SK-N-SH (cell line): ENCODE measurements at regions not wholly inside any gene's neighbourhood (a gene's known extent, or its start where the extent isn't known, plus 50 kb on each side); places are given as distances from the start of the nearest gene placed in this dataset.
"Not testable (repeated sequence)": the region's sequence is repeated elsewhere in the genome, so short reads cannot be mapped to it uniquely, and the experiment has no call there.

Source experiments
- CTCF ChIP-seq: fragments of 200-600 bp; sonication (generic); IDR thresholded peaks from 2 replicates; pipeline ENCODE4 v1.6.1; 2017; ENCODE audit warnings: antibody characterized with exemption, mild to moderate bottlenecking, moderate library complexity
- FOXJ3 ChIP-seq: sonication (generic); formaldehyde crosslinking; IDR thresholded peaks from 2 replicates; pipeline ENCODE4 v1.5.1; 2020; ENCODE audit warnings: mild to moderate bottlenecking, missing genetic modification reagents
- NFIC ChIP-seq: IDR thresholded peaks from 2 replicates; pipeline ENCODE4 v1.4.0; 2012; ENCODE audit warnings: borderline replicate concordance
- PBX3 ChIP-seq: IDR thresholded peaks from 2 replicates; pipeline ENCODE4; 2012
- POLR2AphosphoS5 ChIP-seq: IDR thresholded peaks from 2 replicates; pipeline ENCODE4 v1.6.1; 2012; ENCODE audit warnings: low read depth, low read length
- RFX5 ChIP-seq: IDR thresholded peaks from 2 replicates; pipeline ENCODE4 v1.6.1; 2012; ENCODE audit warnings: mild to moderate bottlenecking, improper control_type of control experiment, low read length
- SIN3A ChIP-seq: IDR thresholded peaks from 2 replicates; pipeline ENCODE4 v1.6.1; 2012; ENCODE audit warnings: low read depth, mild to moderate bottlenecking, low read length, moderate library complexity, borderline replicate concordance
- SMC3 ChIP-seq: IDR thresholded peaks from 2 replicates; pipeline ENCODE4 v1.6.1; 2012; ENCODE audit warnings: low read depth, low read length, improper control_type of control experiment
- TAF1 ChIP-seq: IDR thresholded peaks from 2 replicates; pipeline ENCODE4 v1.6.1; 2012; ENCODE audit warnings: low read depth, mild to moderate bottlenecking, low read length, moderate library complexity, borderline replicate concordance

DNA sequence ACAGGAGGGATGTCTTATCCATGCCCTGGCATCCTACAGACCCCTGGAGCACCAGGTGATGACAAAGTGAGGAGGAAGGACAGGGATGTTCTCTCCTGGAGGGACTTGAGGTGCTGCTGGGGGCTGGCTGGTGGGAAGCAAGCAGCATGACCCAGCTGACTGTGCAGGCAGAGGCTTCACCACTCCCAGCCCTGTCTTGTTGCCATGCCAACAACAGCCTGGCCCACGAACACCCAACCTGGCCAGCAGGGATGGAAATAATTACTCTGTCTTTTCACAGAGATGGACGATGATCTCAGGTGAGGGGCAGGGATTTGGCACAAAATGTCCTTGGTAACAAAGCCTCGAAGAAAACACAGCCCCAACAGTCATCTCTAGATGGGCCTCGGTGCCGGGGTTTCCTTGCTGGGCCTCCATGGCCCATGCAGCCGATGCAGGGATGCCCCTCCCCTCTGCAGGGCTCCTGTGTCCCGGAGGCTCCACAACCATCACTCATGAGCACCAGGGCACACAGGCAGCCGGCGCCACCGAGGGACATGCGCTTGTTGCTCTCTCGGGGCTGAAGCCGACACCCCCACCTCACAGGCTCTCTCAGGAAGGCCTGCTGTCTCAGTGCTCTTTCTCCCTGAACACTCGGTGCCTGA is 205.5 kb downstream of the BANP start:
- not testable (repeated sequence) for TF ChIP-seq CTCF, SMC3, PBX3, RFX5, SIN3A, POLR2AphosphoS5, FOXJ3, TAF1, NFIC
